ENCODE measurements at regions not wholly inside any gene's neighbourhood (a gene's known extent, or its start where the extent isn't known, plus 50 kb on each side); places are given as distances from the start of the nearest gene placed in this dataset.

DNA sequence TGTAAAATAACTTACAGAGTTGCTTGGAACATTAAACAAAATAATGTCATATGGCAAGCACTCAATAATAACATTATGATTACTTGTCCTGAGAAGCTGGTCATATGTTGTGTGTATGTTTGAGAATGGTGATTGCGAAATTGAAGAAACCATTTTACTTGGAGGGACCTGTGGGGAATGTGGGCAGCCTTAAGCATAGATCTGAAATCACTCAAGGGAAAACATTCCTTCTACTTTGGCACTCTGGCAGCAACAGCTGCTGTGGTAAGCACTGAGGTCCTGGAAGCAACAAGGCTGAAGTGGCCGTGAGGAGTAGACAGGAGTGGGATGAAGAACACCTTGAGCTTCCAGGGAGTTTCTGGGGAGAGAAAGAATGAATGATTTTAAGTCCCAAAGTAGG lies 165.4 kb upstream of the ADAMTS5 start:
- ATAC-seq, result no peak
- Mint-ChIP-seq H3K4me1 (no peaks in the 10 kb centered on the region), H3K4me3 (no peak overlapping the region), H3K36me3 (no peaks in the 10 kb centered on the region), H3K27me3 (peaks cover 0 to 6% (median 0%) of the 10 kb centered on the region in 5 donors), H3K27ac (no peak overlapping the region), H3K9me3 (peaks cover 0 to 6% (median 0%) of the 10 kb centered on the region in 11 donors)
- ChIA-PET CTCF (no interaction called here), POLR2A (no interaction called here)
- intact Hi-C loops (cut with micrococcal nuclease), result no loop called here
- no peak for DNase-seq
- Histone ChIP-seq H3K27ac (ENCODE audit: low read depth, low read length) (no peak overlapping the region), H3K9me3 (ENCODE audit: control insufficient read depth in 2 of 3, low read length in 3 of 3) (no peaks in the 10 kb centered on the region), H3K36me3 (ENCODE audit: control insufficient read depth in 2 of 3, insufficient read depth in 3 of 3, low read length in 3 of 3) (no peaks in the 10 kb centered on the region), H3K4me3 (ENCODE audit: low read length) (no peak overlapping the region), H3K4me1 (ENCODE audit: control insufficient read depth in 2 of 2, insufficient read depth in 2 of 2, low read length in 2 of 2) (no peaks in the 10 kb centered on the region), H3K27me3 (ENCODE audit: control insufficient read depth in 2 of 2, insufficient read depth in 2 of 2, low read length in 2 of 2) (no peaks in the 10 kb centered on the region)

DNA sequence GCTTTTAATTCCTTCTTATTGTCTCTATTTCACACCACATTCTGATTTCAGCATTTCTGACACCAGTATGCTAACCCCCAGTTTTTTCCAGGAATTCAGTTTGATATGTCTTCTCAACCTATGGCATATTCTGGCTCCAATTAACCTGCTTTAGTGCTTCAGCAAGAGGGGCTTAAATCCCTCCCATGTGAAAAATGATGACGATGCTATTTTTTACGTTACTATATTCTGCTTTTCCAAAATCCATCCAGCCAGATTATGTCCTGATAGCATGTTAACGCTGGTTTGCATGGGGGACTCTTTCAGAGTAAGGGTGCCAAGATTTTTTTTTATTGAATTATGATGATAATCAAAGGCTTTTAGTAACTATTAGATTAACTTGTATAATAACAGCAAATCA lies 163.3 kb upstream of the ADAMTS5 start:
- ATAC-seq, result no peak
- no peaks in the 10 kb centered on the region for H3K9me3 ChIP-seq (ENCODE audit: control insufficient read depth in 2 of 3, low read length in 3 of 3)

GRCh38 chr21:27129694-27130093 lies 162.8 kb upstream of the ADAMTS5 start:
- Histone ChIP-seq H3K36me3 (ENCODE audit: control insufficient read depth in 2 of 3, insufficient read depth in 3 of 3, low read length in 3 of 3) (no peaks in the 10 kb centered on the region), H3K27me3 (ENCODE audit: control insufficient read depth in 2 of 2, insufficient read depth in 2 of 2, low read length in 2 of 2) (no peaks in the 10 kb centered on the region), H3K4me1 (ENCODE audit: control insufficient read depth in 2 of 2, insufficient read depth in 2 of 2, low read length in 2 of 2) (no peaks in the 10 kb centered on the region), H3K27ac (ENCODE audit: low read depth, low read length) (no peak overlapping the region), H3K4me3 (ENCODE audit: low read length) (no peak overlapping the region), H3K9me3 (ENCODE audit: control insufficient read depth in 2 of 3, low read length in 3 of 3) (no peaks in the 10 kb centered on the region)
- DNase-seq (no peak), ATAC-seq (no peak)
- Mint-ChIP-seq H3K27me3 (peaks cover 0 to 7% (median 0%) of the 10 kb centered on the region in 5 donors), H3K27ac (no peak overlapping the region), H3K4me3 (no peak overlapping the region), H3K4me1 (no peaks in the 10 kb centered on the region), H3K36me3 (no peaks in the 10 kb centered on the region), H3K9me3 (peaks cover 0 to 10% (median 2%) of the 10 kb centered on the region in 11 donors)
- POLR2A ChIA-PET, result no interaction called here
- CTCF ChIA-PET, result no interaction called here
- intact Hi-C loops (cut with micrococcal nuclease), result no loop called here

More for the DNA sequence above, 163.3 kb upstream of the ADAMTS5 start:
- Mint-ChIP-seq H3K27me3 (peaks cover 0 to 7% (median 0%) of the 10 kb centered on the region in 5 donors), H3K4me3 (no peak overlapping the region), H3K9me3 (peaks cover 0 to 6% (median 2%) of the 10 kb centered on the region in 11 donors), H3K36me3 (no peaks in the 10 kb centered on the region), H3K4me1 (no peaks in the 10 kb centered on the region), H3K27ac (no peak overlapping the region)
- no peaks in the 10 kb centered on the region for H3K36me3 ChIP-seq (ENCODE audit: control insufficient read depth in 2 of 3, insufficient read depth in 3 of 3, low read length in 3 of 3)
- DNase-seq, result no peak
- intact Hi-C loops (cut with micrococcal nuclease), result no loop called here
- no peaks in the 10 kb centered on the region for H3K27me3 ChIP-seq (ENCODE audit: control insufficient read depth in 2 of 2, insufficient read depth in 2 of 2, low read length in 2 of 2)
- no peak overlapping the region for H3K27ac ChIP-seq (ENCODE audit: low read depth, low read length)
- no peaks in the 10 kb centered on the region for H3K4me1 ChIP-seq (ENCODE audit: control insufficient read depth in 2 of 2, insufficient read depth in 2 of 2, low read length in 2 of 2)
- POLR2A ChIA-PET, result no interaction called here
- H3K4me3 ChIP-seq (ENCODE audit: low read length), result no peak overlapping the region
- CTCF ChIA-PET, result no interaction called here

DNA sequence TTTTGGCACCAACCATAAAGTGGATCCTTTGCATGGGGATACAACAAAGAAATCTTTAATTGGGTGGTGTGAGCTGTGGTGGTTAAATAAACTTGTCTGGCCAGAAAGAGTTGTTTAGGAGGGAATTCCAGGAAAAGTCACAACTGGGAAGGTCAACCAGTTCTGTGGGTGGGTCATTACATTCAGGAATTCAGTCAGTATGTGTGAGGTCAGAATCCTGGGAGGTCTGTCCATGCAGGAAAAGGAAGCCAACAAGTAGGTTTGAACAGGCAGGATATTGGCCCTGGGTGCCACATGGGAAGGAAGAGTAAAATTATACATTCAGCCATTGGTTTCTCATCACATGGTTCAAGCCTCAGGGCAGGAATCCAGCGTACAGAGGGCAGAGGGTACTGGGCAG lies 162.3 kb upstream of the ADAMTS5 start:
- no peak overlapping the region for H3K27ac Mint-ChIP-seq
- CTCF ChIA-PET, result no interaction called here
- H3K27ac ChIP-seq (ENCODE audit: low read depth, low read length), result no peak overlapping the region
- no peak overlapping the region for H3K4me3 Mint-ChIP-seq
- H3K27me3 ChIP-seq (ENCODE audit: control insufficient read depth in 2 of 2, insufficient read depth in 2 of 2, low read length in 2 of 2), result no peaks in the 10 kb centered on the region
- ATAC-seq (no peak), DNase-seq (no peak)
- H3K4me3 ChIP-seq (ENCODE audit: low read length), result no peak overlapping the region
- H3K36me3 ChIP-seq (ENCODE audit: control insufficient read depth in 2 of 3, insufficient read depth in 3 of 3, low read length in 3 of 3), result no peaks in the 10 kb centered on the region
- peaks cover 0 to 11% (median 2%) of the 10 kb centered on the region in 11 donors for H3K9me3 Mint-ChIP-seq
- no peaks in the 10 kb centered on the region for H3K9me3 ChIP-seq (ENCODE audit: control insufficient read depth in 2 of 3, low read length in 3 of 3)
- no peaks in the 10 kb centered on the region for H3K36me3 Mint-ChIP-seq
- POLR2A ChIA-PET, result no interaction called here
- no peaks in the 10 kb centered on the region for H3K4me1 ChIP-seq (ENCODE audit: control insufficient read depth in 2 of 2, insufficient read depth in 2 of 2, low read length in 2 of 2)
- intact Hi-C loops (cut with micrococcal nuclease), result no loop called here
- H3K27me3 Mint-ChIP-seq, result peaks cover 0 to 7% (median 0%) of the 10 kb centered on the region in 5 donors
- no peaks in the 10 kb centered on the region for H3K4me1 Mint-ChIP-seq

DNA sequence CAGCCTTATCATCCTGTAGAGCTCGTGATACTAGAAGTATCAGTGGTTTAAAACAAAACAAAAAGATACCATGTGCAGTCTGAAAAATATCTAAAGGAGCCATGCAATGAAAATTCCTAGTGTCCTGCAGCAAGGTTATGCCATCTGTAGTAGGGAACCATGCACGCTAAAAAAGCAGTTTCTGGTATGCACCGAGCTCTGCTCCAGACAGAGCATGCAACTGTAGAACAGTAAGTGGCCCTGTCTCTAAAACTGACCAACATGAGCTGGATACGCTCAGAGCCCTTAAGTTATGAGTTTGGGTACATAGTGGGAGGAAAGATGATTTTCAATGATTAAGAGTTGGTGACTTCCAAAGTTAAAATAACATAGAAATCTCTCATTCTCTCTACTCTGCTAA lies 159.3 kb upstream of the ADAMTS5 start:
- ChIA-PET POLR2A (no interaction called here), CTCF (no interaction called here)
- Histone ChIP-seq H3K36me3 (ENCODE audit: control insufficient read depth in 2 of 3, insufficient read depth in 3 of 3, low read length in 3 of 3) (no peaks in the 10 kb centered on the region), H3K9me3 (ENCODE audit: control insufficient read depth in 2 of 3, low read length in 3 of 3) (no peaks in the 10 kb centered on the region), H3K4me3 (ENCODE audit: low read length) (no peak overlapping the region), H3K27me3 (ENCODE audit: control insufficient read depth in 2 of 2, insufficient read depth in 2 of 2, low read length in 2 of 2) (no peaks in the 10 kb centered on the region), H3K27ac (ENCODE audit: low read depth, low read length) (no peak overlapping the region), H3K4me1 (ENCODE audit: control insufficient read depth in 2 of 2, insufficient read depth in 2 of 2, low read length in 2 of 2) (no peaks in the 10 kb centered on the region)
- H3K4me3 Mint-ChIP-seq, result no peak overlapping the region
- no peak overlapping the region for H3K27ac Mint-ChIP-seq
- intact Hi-C loops (cut with micrococcal nuclease), result no loop called here
- H3K9me3 Mint-ChIP-seq, result peaks cover 0 to 5% (median 2%) of the 10 kb centered on the region in 11 donors
- H3K36me3 Mint-ChIP-seq, result no peaks in the 10 kb centered on the region
- DNase-seq (no peak), ATAC-seq (no peak)
- no peaks in the 10 kb centered on the region for H3K4me1 Mint-ChIP-seq
- peaks cover 0 to 7% (median 0%) of the 10 kb centered on the region in 5 donors for H3K27me3 Mint-ChIP-seq

GRCh38 chr21:27122686-27123085 lies 155.8 kb upstream of the ADAMTS5 start:
- Mint-ChIP-seq H3K27me3 (peaks cover 0 to 4% (median 0%) of the 10 kb centered on the region in 5 donors), H3K27ac (no peak overlapping the region), H3K9me3 (peaks cover 0 to 4% (median 0%) of the 10 kb centered on the region in 11 donors), H3K36me3 (no peaks in the 10 kb centered on the region), H3K4me3 (no peak overlapping the region), H3K4me1 (no peaks in the 10 kb centered on the region)
- Histone ChIP-seq H3K27me3 (ENCODE audit: control insufficient read depth in 2 of 2, insufficient read depth in 2 of 2, low read length in 2 of 2) (no peaks in the 10 kb centered on the region), H3K27ac (ENCODE audit: low read depth, low read length) (no peak overlapping the region), H3K9me3 (ENCODE audit: control insufficient read depth in 2 of 3, low read length in 3 of 3) (no peaks in the 10 kb centered on the region), H3K4me1 (ENCODE audit: control insufficient read depth in 2 of 2, insufficient read depth in 2 of 2, low read length in 2 of 2) (no peaks in the 10 kb centered on the region), H3K36me3 (ENCODE audit: control insufficient read depth in 2 of 3, insufficient read depth in 3 of 3, low read length in 3 of 3) (no peaks in the 10 kb centered on the region), H3K4me3 (ENCODE audit: low read length) (no peak overlapping the region)
- CTCF ChIA-PET, result no interaction called here
- POLR2A ChIA-PET, result no interaction called here
- DNase-seq (no peak), ATAC-seq (no peak)
- intact Hi-C loops (cut with micrococcal nuclease), result no loop called here

GRCh38 chr21:27114111-27114510 lies 147.2 kb upstream of the ADAMTS5 start:
- H3K36me3 ChIP-seq (ENCODE audit: control insufficient read depth in 2 of 3, insufficient read depth in 3 of 3, low read length in 3 of 3), result no peaks in the 10 kb centered on the region
- H3K9me3 Mint-ChIP-seq, result peaks cover 0 to 6% (median 0%) of the 10 kb centered on the region in 11 donors
- H3K4me3 Mint-ChIP-seq, result no peak overlapping the region
- no peak overlapping the region for H3K27ac Mint-ChIP-seq
- no peaks in the 10 kb centered on the region for H3K4me1 Mint-ChIP-seq
- H3K27me3 Mint-ChIP-seq, result no peaks in the 10 kb centered on the region
- ATAC-seq, result no peak
- no peaks in the 10 kb centered on the region for H3K4me1 ChIP-seq (ENCODE audit: control insufficient read depth in 2 of 2, insufficient read depth in 2 of 2, low read length in 2 of 2)
- H3K27ac ChIP-seq (ENCODE audit: low read depth, low read length), result no peak overlapping the region
- POLR2A ChIA-PET, result no interaction called here
- intact Hi-C loops (cut with micrococcal nuclease), result no loop called here
- no peaks in the 10 kb centered on the region for H3K9me3 ChIP-seq (ENCODE audit: control insufficient read depth in 2 of 3, low read length in 3 of 3)
- CTCF ChIA-PET, result no interaction called here
- no peaks in the 10 kb centered on the region for H3K27me3 ChIP-seq (ENCODE audit: control insufficient read depth in 2 of 2, insufficient read depth in 2 of 2, low read length in 2 of 2)
- no peaks in the 10 kb centered on the region for H3K36me3 Mint-ChIP-seq
- no peak for DNase-seq
- H3K4me3 ChIP-seq (ENCODE audit: low read length), result no peak overlapping the region
